Sigmoid colon (tissue), 4 donors: ENCODE measurements at regions not wholly inside any gene's neighbourhood (a gene's known extent, or its start where the extent isn't known, plus 50 kb on each side); places are given as distances from the start of the nearest gene placed in this dataset.

ENCODE experiments used
- POLR2A ChIP-seq, 2 donors: fragments of 450-650 bp; IDR thresholded peaks; one replicate each; pipeline ENCODE4 v1.6.1; 2016; ENCODE audit warnings: antibody characterized with exemption in 2 of 2, mild to moderate bottlenecking in 2 of 2, moderate library complexity in 2 of 2
- POLR2AphosphoS5 ChIP-seq, 4 donors: sonication (generic); formaldehyde crosslinking; IDR thresholded peaks; one replicate each; pipeline ENCODE4 v1.6.1; 2017; ENCODE audit warnings: antibody characterized with exemption in 4 of 4
- TF ChIP-seq, protein P1 (sequence below), 4 experiments: fragments of 450-650 bp in 3 of 4; fragments of 200-600 bp in 1 of 4; IDR thresholded peaks; one replicate each; pipeline ENCODE4 v1.5.1; 2016 to 2019; ENCODE audit warnings: antibody characterized with exemption in 4 of 4, mild to moderate bottlenecking in 3 of 4, moderate library complexity in 2 of 4

DNA sequence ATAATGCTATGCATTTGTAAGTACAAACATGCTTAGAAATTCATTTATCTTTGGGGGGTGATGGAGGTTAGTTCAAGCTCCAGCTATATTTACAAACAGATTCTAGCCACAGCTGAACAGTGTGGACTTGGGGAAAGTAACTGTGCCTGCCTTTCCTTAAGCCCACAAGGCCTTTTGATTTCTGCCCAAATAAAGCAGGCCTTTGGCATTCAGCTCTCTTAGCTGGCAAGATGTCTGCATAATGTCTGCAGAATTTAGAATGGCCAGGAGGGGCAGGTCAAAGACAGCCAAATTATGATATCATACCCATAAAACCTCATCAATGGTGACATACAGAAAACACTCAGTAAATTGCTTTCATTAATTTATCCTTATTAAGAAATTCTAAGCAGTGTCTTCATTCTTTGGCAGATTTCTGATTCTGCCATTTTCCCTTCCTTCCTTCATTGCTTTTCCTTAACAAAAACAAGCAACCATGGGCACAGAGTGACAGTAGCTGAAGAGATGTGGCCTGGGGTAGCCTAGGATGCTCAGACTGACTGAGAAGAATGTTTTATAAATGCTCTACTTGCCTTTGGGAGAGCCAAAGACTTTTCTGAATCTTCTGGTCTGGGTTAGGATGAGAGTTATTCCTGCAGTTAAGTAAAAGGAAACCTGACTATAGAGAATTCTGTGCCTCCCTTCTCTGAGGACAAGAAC is 538.7 kb upstream of the NR3C2 start:
- TF ChIP-seq POLR2AphosphoS5 (IDR thresholded peaks at IDR 0.05) (peak in 3 of 4 donors; percentile 15 to 82 (median 75)), POLR2A (IDR thresholded peaks at IDR 0.05) (no peak)
- TF ChIP-seq, protein P1, sequence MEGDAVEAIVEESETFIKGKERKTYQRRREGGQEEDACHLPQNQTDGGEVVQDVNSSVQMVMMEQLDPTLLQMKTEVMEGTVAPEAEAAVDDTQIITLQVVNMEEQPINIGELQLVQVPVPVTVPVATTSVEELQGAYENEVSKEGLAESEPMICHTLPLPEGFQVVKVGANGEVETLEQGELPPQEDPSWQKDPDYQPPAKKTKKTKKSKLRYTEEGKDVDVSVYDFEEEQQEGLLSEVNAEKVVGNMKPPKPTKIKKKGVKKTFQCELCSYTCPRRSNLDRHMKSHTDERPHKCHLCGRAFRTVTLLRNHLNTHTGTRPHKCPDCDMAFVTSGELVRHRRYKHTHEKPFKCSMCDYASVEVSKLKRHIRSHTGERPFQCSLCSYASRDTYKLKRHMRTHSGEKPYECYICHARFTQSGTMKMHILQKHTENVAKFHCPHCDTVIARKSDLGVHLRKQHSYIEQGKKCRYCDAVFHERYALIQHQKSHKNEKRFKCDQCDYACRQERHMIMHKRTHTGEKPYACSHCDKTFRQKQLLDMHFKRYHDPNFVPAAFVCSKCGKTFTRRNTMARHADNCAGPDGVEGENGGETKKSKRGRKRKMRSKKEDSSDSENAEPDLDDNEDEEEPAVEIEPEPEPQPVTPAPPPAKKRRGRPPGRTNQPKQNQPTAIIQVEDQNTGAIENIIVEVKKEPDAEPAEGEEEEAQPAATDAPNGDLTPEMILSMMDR (IDR thresholded peaks at IDR 0.05), result peak in 1 of 4 experiments; percentile 4
